Stimulated activated CD8-positive, alpha-beta memory T cell treated with anti-CD3 and anti-CD28 coated beads, Interleukin-2, amount 100 ng/mL, for 48 hours (primary cell): ENCODE measurements at regions not wholly inside any gene's neighbourhood (a gene's known extent, or its start where the extent isn't known, plus 50 kb on each side); places are given as distances from the start of the nearest gene placed in this dataset.
"Not testable (repeated sequence)": the region's sequence is repeated elsewhere in the genome, so short reads cannot be mapped to it uniquely, and the experiment has no call there.

Source experiments
- DNase-seq, 2 donors: peaks; one replicate each; pipeline ENCODE4 v3.0.0-alpha.2; 2020; ENCODE audit warnings: low read depth in 2 of 2

DNA sequence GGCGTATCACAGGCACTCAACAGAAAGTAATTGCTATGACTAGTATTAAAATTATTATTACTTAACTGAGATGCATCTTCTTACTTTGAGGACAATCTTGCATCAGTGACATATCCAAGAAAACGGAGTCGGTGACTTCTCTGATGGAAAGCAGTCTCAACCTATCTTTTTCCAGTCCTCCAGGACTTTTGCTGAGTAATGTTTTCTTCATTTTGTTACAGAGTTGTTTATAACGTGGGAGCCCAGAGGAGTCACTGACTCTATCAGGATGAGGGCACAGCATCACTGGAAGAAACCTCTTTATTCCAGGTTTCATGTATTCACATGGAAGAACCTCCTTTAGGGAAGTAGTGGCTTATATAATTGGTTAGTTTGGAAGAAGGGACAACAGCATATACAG is 51.5 kb upstream of the MELK start:
- no peak for DNase-seq

DNA sequence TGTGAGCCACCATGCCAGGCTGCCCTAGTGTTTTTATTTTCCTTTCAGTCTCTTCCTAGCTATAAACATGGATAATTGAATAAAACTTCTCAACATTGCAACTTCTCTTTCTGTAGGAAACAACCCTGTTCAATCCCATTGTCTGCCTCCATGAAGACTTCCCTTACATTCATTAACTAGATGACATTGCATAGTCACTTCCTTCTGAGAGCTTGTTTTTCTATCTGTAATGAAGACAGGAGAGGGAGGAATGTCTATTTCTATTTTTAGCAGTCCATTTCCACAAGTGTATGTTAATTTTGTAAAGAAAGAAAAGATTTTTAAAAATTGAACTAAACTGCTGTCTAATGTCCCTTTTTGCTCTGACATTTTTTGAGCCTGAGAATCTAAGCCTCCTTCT is 55.6 kb upstream of the MELK start:
- DNase-seq, result no peak

DNA sequence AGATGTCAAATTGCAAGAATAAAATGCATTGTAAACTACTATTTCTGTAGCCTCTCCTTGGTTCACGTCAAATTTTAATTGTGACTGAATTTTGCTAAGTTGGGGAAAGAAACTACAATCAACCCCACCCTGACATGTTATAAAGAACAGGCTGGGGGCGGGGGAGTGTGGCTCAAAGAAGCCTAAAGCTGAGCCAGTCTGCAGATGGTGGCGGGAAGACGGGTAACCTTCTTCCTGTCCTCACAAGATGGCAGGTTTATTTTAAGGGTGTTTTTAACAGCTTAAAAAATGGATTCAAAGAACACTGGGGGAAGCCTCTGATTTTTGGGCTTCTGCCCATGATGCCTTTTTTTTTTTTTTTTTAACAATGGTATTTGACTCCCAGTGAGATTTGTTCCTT is 68.5 kb upstream of the MELK start:
- no peak for DNase-seq

DNA sequence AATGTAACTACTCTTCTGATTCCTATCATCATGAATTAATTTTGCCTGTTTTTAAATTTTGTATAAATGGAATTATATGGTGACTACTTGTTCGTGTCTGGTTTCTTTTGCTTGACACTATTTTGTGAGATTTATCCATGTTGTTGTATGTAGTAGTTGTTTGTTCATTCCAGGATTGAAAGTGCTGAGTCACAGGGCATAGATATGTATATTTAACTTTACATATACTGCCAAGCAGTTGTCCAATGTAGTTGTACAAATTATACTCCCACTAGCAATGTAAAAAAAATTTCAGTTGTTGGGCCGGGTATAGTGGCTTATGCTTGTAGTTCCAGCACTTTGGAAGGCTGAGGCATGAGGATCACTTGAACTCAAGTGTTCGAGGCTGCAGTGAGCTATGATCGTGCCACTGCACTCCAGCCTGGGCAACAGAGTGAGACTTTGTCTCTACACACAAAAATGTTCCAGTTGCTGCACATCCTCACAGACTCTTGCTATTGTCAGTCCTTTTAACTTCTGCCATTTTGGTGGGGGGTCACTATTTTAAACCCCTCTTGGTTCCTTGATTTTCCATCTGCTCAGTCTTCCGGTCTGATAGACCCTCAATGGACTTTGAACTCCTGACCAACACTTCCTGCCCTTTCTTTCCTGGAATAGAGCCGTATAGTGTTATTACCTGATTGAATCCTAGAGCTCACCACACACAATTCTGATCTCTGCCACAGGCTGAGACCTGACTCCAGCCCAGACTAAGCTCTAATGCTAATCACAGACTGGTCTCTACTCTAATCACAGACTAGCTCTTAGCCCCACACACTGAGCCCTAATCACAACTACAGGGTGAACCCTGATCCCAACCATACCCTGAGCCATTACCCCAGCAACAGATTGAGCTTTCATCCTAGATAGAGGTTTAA is 69.3 kb upstream of the MELK start:
- no peak for DNase-seq

DNA sequence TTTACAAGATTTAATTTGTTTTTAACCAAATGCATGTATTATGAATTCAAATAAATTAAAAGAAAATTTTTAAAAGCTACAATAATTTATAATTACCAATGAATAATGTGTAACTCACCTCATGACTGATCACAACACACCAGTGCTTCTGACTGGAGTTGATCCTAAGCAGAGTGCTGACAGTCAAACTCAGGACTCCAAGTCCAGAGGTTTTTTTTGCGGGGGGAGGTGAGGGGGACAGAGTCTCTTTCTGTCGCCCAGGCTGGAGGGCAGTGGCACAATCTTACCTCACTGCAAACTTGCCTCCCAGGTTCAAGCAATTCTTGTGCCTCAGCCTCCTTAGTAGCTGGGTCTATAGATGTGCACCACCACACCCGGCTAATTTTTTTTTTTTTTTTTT is 71.0 kb upstream of the MELK start:
- DNase-seq, result no peak

DNA sequence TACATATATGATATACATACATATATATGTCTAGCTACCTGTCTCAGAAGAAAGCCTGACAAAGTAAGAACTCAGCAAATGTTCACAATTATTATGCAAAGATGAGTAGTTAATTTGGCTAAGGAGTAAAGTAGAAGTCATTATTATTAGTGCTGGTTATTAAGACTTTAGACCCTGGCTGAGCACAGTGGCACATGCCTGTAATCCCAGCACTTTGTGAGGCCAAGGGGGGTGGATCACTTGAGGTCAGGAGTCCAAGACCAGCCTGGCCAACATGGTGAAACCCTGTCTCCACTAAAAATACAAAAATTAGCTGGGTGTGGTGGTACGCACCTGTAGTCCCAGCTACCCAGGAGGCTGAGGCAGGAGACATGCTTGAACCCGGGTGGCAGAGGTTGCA is 71.8 kb upstream of the MELK start:
- DNase-seq, result not testable (repeated sequence)

DNA sequence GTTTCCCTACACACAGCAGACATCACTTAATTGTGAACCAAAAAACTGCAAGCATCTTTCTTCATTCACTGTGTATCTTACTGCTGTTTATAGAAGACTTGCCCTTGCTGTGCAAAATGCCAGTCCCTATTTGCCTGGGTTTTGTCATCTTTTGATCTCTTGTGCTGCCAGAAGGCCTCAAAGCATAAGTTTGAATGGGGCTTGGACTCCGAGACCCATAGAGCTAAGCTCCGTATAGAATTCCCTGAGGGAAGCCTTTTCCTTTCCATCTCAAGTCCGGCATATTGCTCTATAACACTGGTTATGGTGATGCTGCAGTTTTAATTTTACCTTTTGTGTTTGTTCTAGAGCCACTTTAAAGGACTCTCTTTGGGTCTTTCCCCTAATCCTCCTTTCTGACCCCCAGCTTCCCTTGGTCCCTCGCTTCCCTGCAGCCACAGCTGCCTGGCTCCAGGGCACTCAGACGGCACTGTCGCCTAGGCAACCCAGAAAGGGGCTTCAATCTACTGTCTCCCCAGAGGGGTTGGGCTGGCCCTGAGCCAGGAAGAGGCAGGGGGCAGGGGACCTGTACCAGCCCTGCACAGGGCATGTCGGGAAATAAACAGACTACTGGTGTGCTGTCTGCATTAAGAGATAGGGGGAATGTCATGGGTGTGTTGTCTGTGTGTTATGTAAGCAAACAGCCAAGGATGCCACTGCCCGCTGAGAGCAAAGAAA is 73.4 kb upstream of the MELK start:
- DNase-seq, result no peak

DNA sequence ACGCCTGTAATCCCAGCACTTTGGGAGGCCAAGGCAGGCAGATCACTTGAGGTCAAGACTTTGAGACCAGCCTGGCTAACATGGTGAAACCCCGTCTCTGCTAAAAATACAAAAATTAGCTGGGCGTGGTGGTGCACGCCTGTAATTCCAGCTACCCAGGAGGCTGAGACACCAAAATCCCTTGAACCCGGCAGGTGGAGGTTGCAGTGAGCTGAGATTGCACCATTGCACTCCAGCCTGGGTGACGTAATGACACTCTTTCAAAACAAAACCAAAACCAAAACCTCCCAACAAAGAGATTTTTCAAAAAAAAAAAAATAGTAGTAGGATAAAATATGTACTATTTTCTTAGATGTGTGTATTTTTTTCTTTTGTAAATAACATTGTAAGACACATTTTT is 79.1 kb upstream of the MELK start:
- not testable (repeated sequence) for DNase-seq

DNA sequence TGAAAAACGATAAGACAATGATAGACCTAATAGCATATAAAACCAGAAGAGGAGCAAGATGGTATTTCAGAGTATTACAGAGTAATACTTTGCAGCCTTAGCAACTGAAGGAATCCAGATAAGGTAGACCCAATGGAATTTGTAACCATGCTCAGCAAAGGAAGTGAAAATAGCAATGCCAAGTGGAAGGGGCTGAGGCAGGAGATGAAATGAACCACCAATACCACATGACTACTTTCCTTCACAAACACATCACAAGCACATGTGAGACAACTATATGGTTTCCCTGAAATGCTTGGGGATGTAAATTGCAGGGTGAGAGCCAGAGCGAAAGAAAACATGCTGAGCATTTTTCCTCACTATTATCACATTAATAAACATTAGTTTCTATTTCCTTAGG is 79.8 kb upstream of the MELK start:
- DNase-seq, result no peak

DNA sequence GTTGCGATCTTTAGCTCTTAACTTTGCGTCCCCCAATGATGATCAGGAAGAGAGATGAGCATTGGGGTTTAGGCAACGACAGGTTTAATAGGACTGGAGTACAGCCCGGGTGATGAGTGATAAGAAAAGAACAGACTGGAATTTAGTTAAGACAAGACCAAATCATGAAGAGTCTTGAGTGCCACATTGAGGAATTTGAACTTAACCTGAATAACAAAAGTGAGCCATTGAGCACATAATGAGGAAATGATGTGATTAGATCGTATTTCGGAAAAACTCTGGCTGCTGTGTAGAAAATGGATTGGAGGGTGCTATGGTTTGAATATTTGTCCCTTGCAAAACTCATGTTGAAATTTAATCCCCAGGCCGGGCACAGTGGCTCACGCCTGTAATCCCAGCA is 83.2 kb upstream of the MELK start:
- no peak for DNase-seq

DNA sequence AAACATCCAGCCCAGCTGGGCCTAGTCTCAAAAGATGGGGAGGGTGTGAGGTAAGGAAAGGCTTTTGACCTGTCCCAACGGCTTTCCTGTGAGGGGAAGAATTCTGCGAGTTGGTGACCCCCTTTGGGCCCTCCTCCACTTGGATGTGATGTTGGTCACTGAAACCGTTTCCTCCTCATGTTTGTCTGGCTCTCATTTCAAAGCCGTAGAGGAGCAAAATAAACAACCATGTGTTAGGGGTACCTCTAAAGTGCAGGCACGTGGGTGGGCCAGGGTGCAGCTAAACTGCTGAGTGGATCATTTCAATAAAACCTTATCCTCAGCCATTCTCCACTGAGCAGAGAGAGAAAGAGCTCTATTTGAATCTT is 84.3 kb upstream of the MELK start:
- peak in 1 of 2 donors; percentile 6 for DNase-seq

DNA sequence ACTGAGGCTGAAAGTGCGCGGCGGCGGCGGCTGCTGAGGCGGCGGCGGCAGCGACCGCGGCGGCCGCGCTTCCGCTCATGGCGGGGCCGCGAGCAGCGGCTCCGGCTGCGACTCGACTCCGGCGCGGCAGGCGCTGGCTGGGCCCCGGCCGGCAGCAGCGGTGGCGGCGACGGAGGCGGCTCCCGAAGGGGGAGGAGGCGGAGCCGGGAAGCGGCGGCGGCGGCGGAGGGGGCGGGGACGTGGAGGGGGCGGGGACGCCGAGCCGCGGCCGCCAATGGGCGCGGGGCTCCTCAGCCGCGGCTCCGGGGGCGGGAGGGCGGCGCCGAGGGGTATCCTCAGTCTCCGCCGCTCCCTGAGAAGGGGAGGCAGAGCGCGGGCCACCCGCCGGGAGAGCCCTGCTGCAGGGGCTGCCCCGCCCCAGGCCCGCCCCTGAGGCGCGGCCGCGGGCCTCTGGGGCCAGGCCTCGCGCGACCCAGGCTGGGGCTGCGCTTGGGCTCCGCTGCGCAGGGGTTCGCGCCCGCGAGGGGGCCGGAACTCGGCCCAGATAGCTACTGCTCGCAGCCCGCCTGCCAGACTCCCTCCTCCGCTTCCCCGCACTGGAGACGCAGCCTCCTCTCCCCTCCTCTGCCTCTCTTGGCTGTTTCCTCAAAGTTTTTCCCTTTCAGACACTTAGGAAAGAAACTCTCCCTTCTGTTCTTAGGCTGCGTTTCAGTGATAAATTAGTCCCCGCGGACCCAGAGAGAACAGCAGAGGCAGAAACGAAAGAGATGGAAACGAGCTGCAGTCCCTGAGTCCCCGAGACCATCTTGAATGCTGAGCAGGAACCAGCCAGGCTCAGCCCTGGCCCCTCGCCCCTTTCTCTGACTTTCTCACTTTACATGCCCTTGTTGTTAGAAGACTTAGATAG is 85.0 kb upstream of the MELK start:
- DNase-seq, result peak; percentile 85 to 87

DNA sequence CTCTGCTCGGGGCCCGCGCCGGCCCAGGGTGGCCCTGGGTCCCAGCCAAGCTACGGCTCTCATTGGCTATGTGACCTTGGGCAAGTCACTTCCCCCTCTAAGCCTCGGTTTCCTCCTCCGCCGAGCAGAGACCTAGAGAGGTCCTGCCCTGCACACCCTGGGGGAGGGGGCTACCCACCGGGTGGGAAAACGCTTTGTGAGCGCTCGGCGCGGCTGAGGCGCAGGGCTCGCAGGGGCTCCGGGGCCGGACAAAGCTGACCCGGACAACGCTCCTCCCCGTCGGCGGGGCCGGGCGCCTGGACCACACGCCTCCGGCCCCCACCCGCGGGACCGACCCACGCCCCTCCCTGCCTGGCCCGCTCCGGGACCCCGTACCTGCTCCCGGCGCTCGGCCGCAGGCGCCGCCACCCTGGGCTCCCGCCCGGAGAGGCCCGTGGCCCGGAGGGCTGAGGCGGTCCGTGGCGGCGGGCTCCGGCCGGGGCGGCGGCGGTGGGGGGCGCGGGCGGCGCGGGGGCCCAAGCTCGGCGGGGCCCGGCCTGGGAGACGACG is 85.7 kb upstream of the MELK start:
- peak; percentile 40 to 43 for DNase-seq

DNA sequence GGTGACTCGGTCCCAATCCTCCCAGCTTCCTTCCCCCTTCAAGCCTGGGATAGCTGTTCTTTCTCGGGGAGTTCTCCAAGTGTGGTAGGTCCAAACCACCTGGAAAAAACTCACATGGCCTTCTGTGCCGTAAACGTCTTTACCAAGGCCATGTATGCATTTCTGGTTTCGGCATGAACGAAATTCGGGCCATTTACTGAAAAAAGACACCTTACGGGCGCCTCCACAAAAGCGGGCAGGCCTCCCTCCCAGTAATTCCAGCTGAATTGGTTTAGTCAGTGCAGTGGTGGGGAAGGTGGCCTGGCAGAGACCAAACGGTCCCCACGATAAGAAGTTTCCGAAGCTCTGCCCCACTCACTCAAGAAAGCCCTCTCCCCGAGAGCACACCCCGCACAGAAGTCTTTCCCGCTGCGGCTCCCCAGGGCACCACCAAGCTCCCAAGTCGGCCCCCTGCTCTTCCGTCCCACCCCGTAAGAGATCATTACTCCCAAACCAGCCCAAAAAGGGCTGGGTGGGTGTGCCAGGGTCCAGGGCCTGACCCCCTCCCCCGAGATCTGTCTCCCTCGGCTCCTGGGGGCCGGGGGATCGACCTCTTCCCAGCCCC is 86.3 kb upstream of the MELK start:
- DNase-seq, result no peak

DNA sequence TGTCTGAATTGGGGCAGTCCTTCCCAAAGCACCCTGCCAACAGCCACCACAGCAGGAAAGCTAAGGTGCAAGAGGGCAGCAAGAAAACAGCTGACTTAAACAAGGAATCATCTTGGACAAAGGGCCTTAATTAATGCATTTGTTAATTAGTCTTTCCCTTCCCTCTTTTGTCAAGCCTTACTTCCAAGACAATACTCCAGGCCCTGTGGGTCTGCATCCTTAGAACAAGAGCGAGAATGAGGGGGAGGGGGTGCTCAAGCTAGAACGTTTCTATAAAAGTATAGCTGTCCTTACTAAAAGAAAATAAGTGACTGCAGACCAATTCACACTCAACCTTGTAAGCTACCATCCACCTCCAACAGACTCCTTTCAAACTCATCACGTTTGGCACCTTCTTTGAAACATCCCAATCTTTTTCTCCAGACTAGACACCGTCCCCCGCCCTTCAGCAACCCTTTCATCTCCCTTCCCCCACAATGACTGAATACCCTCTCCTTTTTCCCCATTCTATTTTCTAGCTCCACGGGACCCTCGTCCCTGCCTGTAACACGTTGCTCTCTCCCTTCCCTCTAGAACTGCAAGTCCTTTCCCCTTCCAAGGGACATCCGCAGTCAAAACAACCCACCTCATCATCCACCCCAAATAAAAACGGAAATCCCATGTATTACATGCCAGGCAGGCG is 85.7 kb upstream of the RNF38 start:
- DNase-seq, result no peak

DNA sequence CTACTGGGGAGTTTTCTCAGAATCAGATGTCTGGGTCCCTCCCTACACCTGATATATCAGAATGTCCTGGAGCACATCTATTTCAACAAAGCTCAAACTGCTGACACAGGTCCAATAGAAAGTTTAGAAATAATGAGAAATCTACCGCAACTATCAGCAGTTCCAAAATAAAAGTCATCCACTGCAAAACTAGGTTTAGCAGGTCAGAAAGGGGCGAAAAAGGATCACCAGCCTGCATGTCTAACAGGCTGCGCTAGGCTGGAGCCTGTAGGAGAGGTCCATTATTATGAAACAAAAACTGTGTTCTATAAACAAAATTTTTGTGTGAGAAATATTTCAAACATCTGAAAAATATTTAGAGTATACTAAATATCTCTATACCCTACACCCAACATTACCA is 84.1 kb upstream of the RNF38 start:
- DNase-seq, result no peak

DNA sequence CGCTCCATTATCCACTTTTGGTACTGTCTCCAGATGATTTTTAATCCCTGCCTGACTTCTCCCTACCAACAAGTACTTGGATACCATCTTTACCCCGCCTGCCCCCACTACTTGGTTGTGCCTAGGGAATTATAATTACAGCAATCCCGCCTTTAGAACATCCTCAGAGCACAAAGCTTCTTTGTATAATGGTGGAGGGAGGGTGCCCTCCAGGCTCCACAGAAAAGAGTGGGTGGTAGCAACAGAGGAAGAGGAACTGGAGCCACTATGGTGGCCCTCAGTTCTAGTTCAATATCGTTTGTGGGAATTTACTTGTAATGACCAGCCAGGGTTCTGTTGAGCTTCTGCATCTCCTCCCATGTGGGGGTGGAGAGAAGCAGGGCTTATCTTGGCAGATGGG is 79.0 kb upstream of the RNF38 start:
- no peak for DNase-seq

DNA sequence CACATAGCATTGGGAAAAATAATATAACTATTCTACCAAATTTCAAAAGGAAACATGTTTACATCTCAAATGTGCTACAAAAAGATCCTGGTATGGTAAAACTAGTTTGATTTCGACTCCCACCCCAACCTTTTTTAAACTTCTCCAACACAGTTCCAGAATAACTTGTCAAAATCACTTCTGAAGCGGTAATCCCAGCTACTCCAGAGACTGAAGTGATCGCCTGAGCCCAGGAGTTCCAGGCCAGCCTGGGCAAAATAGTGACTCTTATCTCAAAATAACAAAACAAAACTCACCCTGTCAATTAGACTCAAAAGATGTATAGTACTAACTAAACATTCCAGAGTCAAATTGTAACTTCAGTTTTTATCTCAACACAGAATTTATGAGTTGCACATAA is 71.3 kb upstream of the RNF38 start:
- DNase-seq, result no peak

DNA sequence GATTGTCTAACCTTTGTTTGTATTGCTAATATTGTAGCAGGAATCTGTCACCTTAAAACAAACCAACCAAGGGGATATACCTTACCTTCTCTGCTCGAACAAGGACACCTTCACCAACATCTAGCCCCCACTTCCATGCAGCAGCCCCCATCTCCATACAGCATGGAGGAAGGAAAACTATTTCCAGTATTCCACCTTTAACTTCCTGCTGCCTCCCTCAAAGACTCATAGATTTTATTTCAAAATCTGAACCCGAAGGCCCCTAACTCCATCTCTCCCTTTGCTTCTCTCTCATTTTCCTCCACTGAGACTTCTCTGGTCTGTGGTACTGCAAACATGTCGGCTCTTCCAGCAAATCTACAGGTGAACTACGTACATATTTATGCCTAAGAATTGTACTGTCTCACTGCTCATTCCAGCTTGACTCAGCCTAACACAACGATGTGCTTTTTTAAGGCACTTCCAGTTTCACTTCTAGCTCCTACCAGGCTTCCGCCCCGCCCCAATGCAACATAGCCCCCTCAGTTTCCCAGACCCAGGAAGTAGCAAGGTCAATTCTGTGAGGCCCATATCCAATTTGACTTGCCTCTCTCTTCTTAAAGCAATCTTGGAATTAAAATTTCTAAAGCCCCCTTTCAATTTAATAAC is 70.7 kb upstream of the RNF38 start:
- DNase-seq, result peak; percentile 34 to 42

DNA sequence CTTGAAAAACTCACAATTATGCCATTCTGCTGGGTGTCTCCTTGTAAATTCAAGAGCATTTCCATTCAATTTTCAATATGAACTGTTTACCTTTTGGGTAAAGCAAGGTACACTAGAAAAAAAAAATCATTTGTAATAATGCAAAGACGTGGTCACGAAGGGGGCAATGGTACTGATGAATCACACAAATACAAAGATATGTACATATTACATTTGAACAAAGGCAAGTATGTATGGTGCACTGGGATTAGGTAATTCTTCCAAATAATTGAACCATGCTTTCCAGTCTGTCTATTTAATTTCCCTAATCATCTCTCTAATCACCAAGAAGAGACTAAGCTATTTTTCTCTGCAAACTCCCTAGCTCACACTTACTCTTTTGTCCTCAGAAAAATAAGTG is 63.4 kb upstream of the RNF38 start:
- no peak for DNase-seq
